Vagina (tissue), 2 donors: ENCODE measurements at regions not wholly inside any gene's neighbourhood (a gene's known extent, or its start where the extent isn't known, plus 50 kb on each side); places are given as distances from the start of the nearest gene placed in this dataset.

Source experiments
- CTCF ChIP-seq, 3 experiments: fragments of 450-650 bp in 2 of 3; fragments of 200-600 bp in 1 of 3; sonication (generic) in 1 of 3; IDR thresholded peaks; one replicate each; pipeline ENCODE4 v1.5.1; 2017 to 2019; ENCODE audit warnings: antibody characterized with exemption in 3 of 3, mild to moderate bottlenecking in 2 of 3, moderate library complexity in 2 of 3
- POLR2A ChIP-seq, 2 donors: fragments of 450-650 bp; IDR thresholded peaks; one replicate each; pipeline ENCODE4 v1.6.1; 2017; ENCODE audit warnings: antibody characterized with exemption in 2 of 2, mild to moderate bottlenecking in 2 of 2, moderate library complexity in 2 of 2
- POLR2AphosphoS5 ChIP-seq, 2 donors: sonication (generic); formaldehyde crosslinking; IDR thresholded peaks; one replicate each; pipeline ENCODE4 v1.9.0; 2017; ENCODE audit warnings: antibody characterized with exemption in 2 of 2, mild to moderate bottlenecking in 2 of 2, low read depth in 1 of 2; ENCODE audit not compliant: insufficient read depth in 1 of 2

GRCh38 chr2:15111718-15112117 lies 449.4 kb downstream of the NBAS start:
- TF ChIP-seq POLR2A (IDR thresholded peaks at IDR 0.05) (no peak), CTCF (IDR thresholded peaks at IDR 0.05) (no peak), POLR2AphosphoS5 (IDR thresholded peaks at IDR 0.05; ENCODE audit: insufficient read depth in 1 of 2, low read depth in 1 of 2) (no peak)
